Karpas-422 (cell line): ENCODE measurements at regions not wholly inside any gene's neighbourhood (a gene's known extent, or its start where the extent isn't known, plus 50 kb on each side); places are given as distances from the start of the nearest gene placed in this dataset.

Experiments
- DNase-seq: peaks from one replicate; pipeline ENCODE4 v3.0.0-alpha.2; 2015
- H2AFZ ChIP-seq: fragments of 200-600 bp; sonication (generic); 2 replicates; pipeline ENCODE4 v1.6.1; 2014; ENCODE audit warnings: antibody characterized with exemption, low read length, mixed read lengths
- H3K27ac ChIP-seq: fragments of 200-600 bp; sonication (generic); 2 replicates; pipeline ENCODE4 v1.5.1; 2014; ENCODE audit warnings: mild to moderate bottlenecking, low read length, moderate library complexity
- H3K27me3 ChIP-seq: fragments of 200-600 bp; sonication (generic); 2 replicates; pipeline ENCODE4 v1.6.1; 2014; ENCODE audit warnings: low read length, mixed read lengths
- H3K36me3 ChIP-seq: fragments of 200-600 bp; sonication (generic); 2 replicates; pipeline ENCODE4 v1.6.1; 2014; ENCODE audit warnings: low read length, mixed read lengths; ENCODE audit not compliant: insufficient read depth
- H3K4me1 ChIP-seq: fragments of 200-600 bp; sonication (generic); 2 replicates; pipeline ENCODE4 v1.6.1; 2014; ENCODE audit warnings: mild to moderate bottlenecking, low read length, mixed read lengths
- H3K4me2 ChIP-seq: fragments of 200-600 bp; sonication (generic); 2 replicates; pipeline ENCODE4 v1.6.1; 2014; ENCODE audit warnings: low read length, low read depth, mild to moderate bottlenecking; ENCODE audit not compliant: poor library complexity, severe bottlenecking
- H3K4me3 ChIP-seq: fragments of 200-600 bp; sonication (generic); 2 replicates; pipeline ENCODE4 v1.5.1; 2014; ENCODE audit warnings: mild to moderate bottlenecking, antibody characterized with exemption, low read length, mixed read lengths
- H3K79me2 ChIP-seq: fragments of 200-600 bp; sonication (generic); 2 replicates; pipeline ENCODE4 v1.6.1; 2014; ENCODE audit warnings: mild to moderate bottlenecking, low read length, mixed read lengths
- H3K9ac ChIP-seq: fragments of 200-600 bp; sonication (generic); 2 replicates; pipeline ENCODE4 v1.6.0; 2014; ENCODE audit warnings: low read length
- H3K9me2 ChIP-seq: fragments of 200-600 bp; sonication (generic), shearing (Covaris generic); replicated peaks from 2 replicates; pipeline ENCODE4 v1.6.0; 2014; ENCODE audit warnings: mild to moderate bottlenecking, low read length, moderate library complexity; ENCODE audit not compliant: insufficient read depth
- H3K9me3 ChIP-seq: fragments of 300-700, 200-600 bp; sonication (generic); 2 replicates; pipeline ENCODE4 v1.6.1; 2014; ENCODE audit warnings: low read length, mixed read lengths
- H4K20me1 ChIP-seq: fragments of 200-600 bp; sonication (generic); 2 replicates; pipeline ENCODE4 v1.6.1; 2014; ENCODE audit warnings: mild to moderate bottlenecking, antibody characterized with exemption, low read length, low read depth; ENCODE audit not compliant: insufficient read depth

GRCh38 chr9:86687788-86688187 lies 259.5 kb downstream of the GAS1 start:
- DNase-seq: no peak
- Histone ChIP-seq H2AFZ (no peak overlapping the region), H3K79me2 (no peaks in the 10 kb centered on the region), H3K9me3 (no peaks in the 10 kb centered on the region), H4K20me1 (no peaks in the 10 kb centered on the region), H3K4me3 (no peak overlapping the region), H3K27me3 (no peaks in the 10 kb centered on the region), H3K36me3 (no peaks in the 10 kb centered on the region), H3K27ac (no peak overlapping the region), H3K4me1 (no peaks in the 10 kb centered on the region), H3K9me2 (no peaks in the 10 kb centered on the region), H3K4me2 (no peak overlapping the region), H3K9ac (no peak overlapping the region)

DNA sequence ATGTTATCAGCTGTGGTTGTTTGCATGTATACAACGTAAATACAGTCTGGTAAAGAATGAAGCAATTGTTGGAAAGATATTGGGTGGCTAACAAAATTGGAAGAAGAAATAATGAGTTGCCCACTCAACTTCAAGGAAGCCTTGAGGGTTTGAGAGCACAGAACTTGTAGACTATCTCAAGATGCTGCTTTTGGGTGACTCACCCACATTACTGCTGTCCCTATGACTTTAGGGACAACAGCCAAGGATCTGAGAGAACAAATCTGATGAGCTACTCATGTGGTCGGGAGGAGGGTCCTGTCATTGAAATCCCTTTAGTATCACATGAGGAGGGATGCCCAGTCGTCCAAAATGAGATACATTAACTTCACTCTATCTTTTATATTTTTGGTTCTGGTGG lies 261.8 kb downstream of the GAS1 start:
- Histone ChIP-seq H2AFZ (no peak overlapping the region), H3K9me2 (no peaks in the 10 kb centered on the region), H3K4me1 (no peaks in the 10 kb centered on the region), H3K9ac (no peak overlapping the region), H3K4me3 (no peak overlapping the region), H3K4me2 (no peak overlapping the region), H3K79me2 (no peaks in the 10 kb centered on the region), H3K36me3 (no peaks in the 10 kb centered on the region), H4K20me1 (no peaks in the 10 kb centered on the region), H3K27me3 (no peaks in the 10 kb centered on the region), H3K27ac (no peak overlapping the region), H3K9me3 (no peaks in the 10 kb centered on the region)
- no peak for DNase-seq

DNA sequence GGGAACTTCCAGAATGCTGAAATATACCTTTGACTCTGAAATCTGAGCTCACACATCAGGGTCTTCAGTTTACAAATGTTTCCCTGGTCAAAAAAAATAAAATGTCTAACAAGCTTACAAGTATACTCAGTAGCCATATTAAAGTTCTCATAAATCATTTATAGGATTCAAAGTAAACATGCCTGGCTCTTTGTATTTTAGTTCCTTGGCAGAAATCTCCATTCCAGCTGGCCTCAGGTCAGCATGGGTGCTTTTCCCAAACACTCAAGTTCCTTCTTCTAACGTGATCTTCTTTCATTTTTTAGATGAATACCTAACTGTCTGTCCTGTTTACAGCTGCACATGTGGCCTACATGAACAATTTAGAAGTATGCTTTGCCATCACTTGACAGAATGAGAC lies 263.2 kb downstream of the GAS1 start:
- Histone ChIP-seq H3K27me3 (no peaks in the 10 kb centered on the region), H3K9ac (no peak overlapping the region), H3K9me2 (no peaks in the 10 kb centered on the region), H3K79me2 (no peaks in the 10 kb centered on the region), H3K4me3 (no peak overlapping the region), H4K20me1 (no peaks in the 10 kb centered on the region), H3K4me2 (no peak overlapping the region), H3K9me3 (no peaks in the 10 kb centered on the region), H2AFZ (no peak overlapping the region), H3K27ac (no peak overlapping the region), H3K4me1 (no peaks in the 10 kb centered on the region), H3K36me3 (no peaks in the 10 kb centered on the region)
- no peak for DNase-seq

DNA sequence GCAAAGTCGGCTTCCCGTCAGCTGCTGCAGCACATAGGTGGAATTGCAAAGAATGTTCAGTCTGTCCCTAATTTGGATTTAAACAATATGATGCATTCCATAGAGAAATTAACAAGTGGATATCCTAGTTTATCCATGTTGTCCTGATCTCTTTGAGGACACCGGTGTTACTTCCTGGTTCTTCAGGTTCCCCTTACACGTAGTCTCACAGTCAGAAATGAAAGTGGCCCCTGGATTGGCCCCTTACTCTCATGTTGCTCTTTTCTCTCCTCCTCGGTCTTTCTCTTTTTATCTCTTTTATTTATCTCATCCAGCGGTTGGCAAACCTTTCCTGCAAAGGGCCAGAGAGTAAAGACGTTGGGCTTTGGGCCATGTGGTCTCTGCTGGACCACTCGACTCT lies 265.1 kb downstream of the GAS1 start:
- Histone ChIP-seq H4K20me1 (no peaks in the 10 kb centered on the region), H3K4me1 (no peaks in the 10 kb centered on the region), H3K36me3 (no peaks in the 10 kb centered on the region), H3K4me2 (no peak overlapping the region), H3K27ac (no peak overlapping the region), H3K9ac (no peak overlapping the region), H3K79me2 (no peaks in the 10 kb centered on the region), H3K9me3 (no peaks in the 10 kb centered on the region), H3K9me2 (no peaks in the 10 kb centered on the region), H2AFZ (no peak overlapping the region), H3K4me3 (no peak overlapping the region), H3K27me3 (no peaks in the 10 kb centered on the region)
- no peak for DNase-seq

GRCh38 chr9:86679909-86680308 lies 267.4 kb downstream of the GAS1 start:
- Histone ChIP-seq H3K4me3 (no peak overlapping the region), H2AFZ (no peak overlapping the region), H3K27ac (no peak overlapping the region), H3K9me3 (no peaks in the 10 kb centered on the region), H3K9me2 (no peaks in the 10 kb centered on the region), H3K36me3 (no peaks in the 10 kb centered on the region), H3K9ac (no peak overlapping the region), H4K20me1 (no peaks in the 10 kb centered on the region), H3K4me1 (no peaks in the 10 kb centered on the region), H3K79me2 (no peaks in the 10 kb centered on the region), H3K27me3 (no peaks in the 10 kb centered on the region), H3K4me2 (no peak overlapping the region)
- DNase-seq: no peak

DNA sequence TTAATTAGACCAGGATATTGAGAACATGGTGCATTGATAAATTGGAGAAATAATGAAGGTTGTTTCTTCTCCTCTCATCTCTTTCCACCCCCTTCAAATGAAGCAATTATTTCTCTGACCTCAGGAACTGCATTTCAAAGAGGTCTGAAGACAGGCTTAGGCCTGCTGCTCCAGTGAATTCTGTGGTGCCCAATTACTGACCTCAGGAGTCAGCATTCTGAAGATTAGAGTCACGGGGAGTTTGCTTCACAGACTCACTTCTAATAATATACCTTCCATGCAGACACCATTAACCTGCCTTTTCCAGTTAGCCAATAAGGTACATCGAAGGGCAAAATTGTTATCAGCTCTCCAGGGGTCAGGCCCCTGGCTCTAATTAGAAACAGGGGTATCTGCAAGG lies 270.9 kb downstream of the GAS1 start:
- Histone ChIP-seq H2AFZ (no peak overlapping the region), H3K4me2 (no peak overlapping the region), H3K9ac (no peak overlapping the region), H3K4me1 (no peaks in the 10 kb centered on the region), H3K36me3 (no peaks in the 10 kb centered on the region), H3K79me2 (no peaks in the 10 kb centered on the region), H3K9me2 (no peaks in the 10 kb centered on the region), H3K4me3 (no peak overlapping the region), H3K27ac (no peak overlapping the region), H3K9me3 (no peaks in the 10 kb centered on the region), H3K27me3 (no peaks in the 10 kb centered on the region), H4K20me1 (no peaks in the 10 kb centered on the region)
- DNase-seq: no peak

DNA sequence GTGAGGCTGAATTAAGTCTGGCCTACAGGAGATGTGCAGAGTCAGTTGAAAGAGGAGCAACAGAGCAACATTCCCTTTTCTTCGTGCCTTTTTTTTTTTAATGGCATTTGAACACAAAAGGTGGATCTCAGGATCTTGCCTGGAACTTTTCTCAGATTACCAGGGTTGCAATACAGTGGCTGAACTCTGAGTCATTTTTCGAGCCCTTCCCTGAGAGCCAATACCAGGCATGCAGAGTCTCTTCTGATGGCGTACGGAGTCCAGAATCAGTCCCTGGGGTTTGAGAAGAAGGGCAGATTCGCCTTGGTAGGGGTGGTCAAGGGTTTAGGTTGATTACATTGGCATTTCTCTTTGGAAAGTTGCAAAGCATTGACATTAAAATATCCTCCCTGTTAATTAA lies 271.5 kb downstream of the GAS1 start:
- no peak for DNase-seq
- Histone ChIP-seq H3K9ac (no peak overlapping the region), H3K4me3 (no peak overlapping the region), H3K27me3 (no peaks in the 10 kb centered on the region), H2AFZ (no peak overlapping the region), H3K9me3 (no peaks in the 10 kb centered on the region), H4K20me1 (no peaks in the 10 kb centered on the region), H3K4me1 (no peaks in the 10 kb centered on the region), H3K27ac (no peak overlapping the region), H3K79me2 (no peaks in the 10 kb centered on the region), H3K9me2 (no peaks in the 10 kb centered on the region), H3K4me2 (no peak overlapping the region), H3K36me3 (no peaks in the 10 kb centered on the region)

GRCh38 chr9:86674487-86674886 lies 272.8 kb downstream of the GAS1 start:
- Histone ChIP-seq H3K9me3 (no peaks in the 10 kb centered on the region), H3K9me2 (no peaks in the 10 kb centered on the region), H3K4me3 (no peak overlapping the region), H3K27ac (no peak overlapping the region), H3K27me3 (0 out of 2 replicates have a peak, but pooled peaks cover 2% of the 10 kb centered on the region), H3K79me2 (no peaks in the 10 kb centered on the region), H2AFZ (no peak overlapping the region), H4K20me1 (no peaks in the 10 kb centered on the region), H3K4me1 (no peaks in the 10 kb centered on the region), H3K9ac (no peak overlapping the region), H3K4me2 (no peak overlapping the region), H3K36me3 (no peaks in the 10 kb centered on the region)
- no peak for DNase-seq

GRCh38 chr9:86672966-86673365 lies 274.3 kb downstream of the GAS1 start:
- H3K36me3 ChIP-seq: no peaks in the 10 kb centered on the region
- H4K20me1 ChIP-seq: no peaks in the 10 kb centered on the region
- H3K27ac ChIP-seq: no peak overlapping the region
- H3K9ac ChIP-seq: no peak overlapping the region
- H2AFZ ChIP-seq: no peak overlapping the region
- no peak overlapping the region for H3K4me3 ChIP-seq
- no peak for DNase-seq
- H3K27me3 ChIP-seq: 0 out of 2 replicates have a peak, but pooled peaks cover 2% of the 10 kb centered on the region
- no peaks in the 10 kb centered on the region for H3K9me2 ChIP-seq
- H3K4me2 ChIP-seq: no peak overlapping the region
- H3K79me2 ChIP-seq: no peaks in the 10 kb centered on the region
- H3K4me1 ChIP-seq: no peaks in the 10 kb centered on the region
- H3K9me3 ChIP-seq: no peaks in the 10 kb centered on the region
